ENCODE measurements at regions not wholly inside any gene's neighbourhood (a gene's known extent, or its start where the extent isn't known, plus 50 kb on each side); places are given as distances from the start of the nearest gene placed in this dataset.
"Not testable (repeated sequence)": the region's sequence is repeated elsewhere in the genome, so short reads cannot be mapped to it uniquely, and the experiment has no call there.

DNA sequence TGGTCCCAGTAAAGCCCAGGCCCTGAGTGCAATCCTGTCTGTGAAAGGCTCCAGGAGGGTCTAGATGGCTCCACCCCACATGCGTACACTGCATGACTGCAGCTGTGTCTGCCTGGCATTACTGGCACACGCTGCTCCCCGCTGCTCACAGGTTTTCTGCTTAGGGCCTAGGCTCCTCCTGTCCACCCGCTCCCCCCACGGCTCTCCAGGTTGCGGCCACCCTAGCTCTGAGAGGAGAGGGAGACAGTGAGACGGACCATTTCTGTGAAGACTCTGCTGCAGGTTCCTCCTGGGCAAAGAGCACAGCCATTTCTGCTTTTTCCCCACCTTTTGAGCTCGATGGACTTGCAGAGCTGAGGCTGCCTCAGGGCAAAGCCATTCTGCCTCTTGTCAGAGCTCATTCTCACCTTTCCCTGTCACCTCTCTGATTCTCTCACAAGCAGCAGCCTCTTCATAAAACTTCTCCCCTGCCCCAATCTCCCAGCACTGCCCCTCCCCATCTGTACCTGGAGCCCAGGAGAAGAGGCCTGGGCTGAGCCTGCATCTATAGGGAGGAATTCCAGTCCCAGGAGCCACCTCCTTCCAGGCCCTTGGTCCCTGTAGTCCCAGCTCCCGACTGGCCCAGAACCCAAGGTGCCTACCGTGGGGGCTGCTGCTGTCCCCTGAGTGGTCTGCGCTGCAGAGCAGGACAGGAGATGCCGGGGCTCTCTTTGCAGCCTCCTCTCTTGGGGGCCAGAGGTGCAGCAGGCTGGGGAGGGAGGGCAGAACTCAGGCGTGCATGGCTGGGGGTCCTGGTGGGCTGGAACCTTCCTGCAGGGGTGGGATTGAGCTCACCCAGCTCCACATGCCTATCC, 433.7 kb upstream of the B3GAT1 start:
- DNase-seq (ENCODE audit: low spot score): no peak

- DNase-seq (ENCODE audit: low spot score): no peak
Measured at GRCh38 chr11:134844838-134845237, 432.8 kb upstream of the B3GAT1 start.

- no peak for DNase-seq (ENCODE audit: low spot score)
Measured at GRCh38 chr11:134843735-134844134, 431.7 kb upstream of the B3GAT1 start.

- DNase-seq (ENCODE audit: low spot score): no peak
Measured at GRCh38 chr11:134843020-134843419, 431.0 kb upstream of the B3GAT1 start.

DNA sequence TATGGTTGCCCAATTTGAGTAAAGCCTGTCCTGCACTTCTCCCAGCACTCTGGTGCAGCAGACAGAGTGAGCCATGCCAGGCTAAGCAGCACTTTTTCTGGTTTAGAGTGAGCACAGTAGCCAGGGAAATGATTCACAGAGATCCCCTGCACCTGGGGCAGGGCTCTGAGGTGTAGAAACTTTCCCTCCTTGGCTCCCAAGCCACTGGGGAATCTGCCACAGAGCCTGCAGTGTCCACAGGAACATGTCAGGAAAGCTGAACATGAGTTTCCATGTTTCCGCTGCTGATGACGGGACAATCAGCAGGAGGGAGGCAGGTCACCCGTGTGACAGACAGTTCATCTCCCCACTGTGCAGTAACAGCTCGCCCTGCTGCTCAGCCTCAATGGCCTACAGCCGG, 429.9 kb upstream of the B3GAT1 start:
- DNase-seq (ENCODE audit: low spot score): no peak

DNA sequence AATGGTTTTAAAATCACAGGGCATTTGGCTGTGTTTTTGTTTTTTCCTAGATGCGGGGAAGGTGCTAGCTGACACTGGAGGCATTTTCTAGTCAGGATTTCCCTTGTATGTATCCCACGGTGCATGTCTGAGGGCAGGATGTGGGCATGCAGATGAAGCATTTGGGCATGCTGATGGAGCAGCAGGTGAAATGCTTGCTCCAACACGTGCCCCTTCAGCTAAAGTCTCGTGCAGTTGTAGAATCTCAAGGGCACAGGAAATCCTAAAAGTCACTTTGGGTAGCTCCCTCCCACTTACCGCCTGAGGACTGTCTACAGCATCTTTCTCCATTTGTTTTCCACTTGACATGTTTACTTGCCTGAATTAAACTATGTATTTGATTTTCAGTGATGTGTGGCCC, 429.4 kb upstream of the B3GAT1 start:
- no peak for DNase-seq (ENCODE audit: low spot score)

GRCh38 chr11:134840945-134841344, 428.9 kb upstream of the B3GAT1 start:
- DNase-seq (ENCODE audit: low spot score): no peak

GRCh38 chr11:134840165-134840564, 428.1 kb upstream of the B3GAT1 start:
- DNase-seq (ENCODE audit: low spot score): not testable (repeated sequence)

GRCh38 chr11:134838708-134839107, 426.7 kb upstream of the B3GAT1 start:
- no peak for DNase-seq (ENCODE audit: low spot score)

GRCh38 chr11:134837887-134838232, 425.8 kb upstream of the B3GAT1 start:
- no peak for DNase-seq (ENCODE audit: low spot score)

GRCh38 chr11:134837166-134837886, 425.3 kb upstream of the B3GAT1 start:
- DNase-seq (ENCODE audit: low spot score): no peak

DNA sequence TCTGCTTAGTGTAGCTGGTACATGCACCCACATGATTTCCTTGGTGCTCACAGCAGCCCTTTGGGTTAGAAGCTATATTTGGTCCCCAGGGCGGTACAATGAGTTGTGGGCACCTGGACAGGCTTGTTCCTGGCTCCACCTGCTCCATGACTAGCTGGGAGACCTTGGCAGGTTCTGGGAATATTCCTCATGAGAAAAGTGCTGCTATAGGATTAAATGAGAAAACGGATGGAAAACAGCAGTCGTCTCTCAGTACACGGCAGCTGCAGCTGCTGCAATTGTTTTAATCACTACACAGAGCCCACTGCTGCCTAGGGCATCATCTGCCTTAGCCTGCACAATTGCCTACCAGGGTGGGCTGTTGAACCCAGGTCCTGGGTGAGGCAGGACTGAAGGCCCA, 424.5 kb upstream of the B3GAT1 start:
- no peak for DNase-seq (ENCODE audit: low spot score)

DNA sequence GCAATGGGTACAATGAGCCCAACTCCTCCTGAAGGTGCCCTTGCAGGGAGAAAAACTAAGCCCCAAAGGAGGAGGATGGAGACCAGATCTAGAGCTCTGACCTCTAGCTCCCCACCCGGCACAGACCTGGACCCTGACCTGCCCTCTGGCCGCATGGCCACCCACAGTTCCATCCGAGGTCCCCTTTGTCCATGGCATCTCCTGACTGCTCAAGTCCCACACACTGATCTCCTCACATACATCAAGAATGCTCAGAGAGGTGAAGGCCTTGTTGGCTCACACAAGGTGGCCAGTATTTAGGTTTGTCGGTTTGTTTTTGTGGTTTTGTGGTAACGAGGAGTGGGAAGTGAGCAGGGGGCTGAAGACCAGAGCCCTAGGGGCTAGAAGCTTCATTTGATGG, 423.5 kb upstream of the B3GAT1 start:
- no peak for DNase-seq (ENCODE audit: low spot score)

DNA sequence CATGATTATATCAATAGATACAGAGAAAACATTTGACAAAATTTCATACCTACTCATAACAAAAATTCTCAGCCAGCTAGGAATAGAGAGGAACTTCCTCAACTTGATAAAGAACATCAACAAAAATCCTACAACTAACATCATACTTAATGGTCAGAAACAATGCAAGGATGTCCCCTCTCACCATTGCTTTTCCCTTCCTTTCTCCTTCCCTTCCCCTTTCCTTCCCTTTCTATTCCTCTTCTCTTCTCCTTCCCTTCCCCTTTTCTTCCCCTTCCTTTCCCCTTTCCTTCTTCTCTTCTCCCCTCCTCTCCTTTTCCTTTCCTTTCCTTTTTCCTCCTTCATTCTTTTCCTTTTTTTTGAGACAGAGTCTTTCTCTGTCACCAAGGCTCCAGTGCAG, 418.3 kb upstream of the B3GAT1 start:
- DNase-seq (ENCODE audit: low spot score): no peak

DNA sequence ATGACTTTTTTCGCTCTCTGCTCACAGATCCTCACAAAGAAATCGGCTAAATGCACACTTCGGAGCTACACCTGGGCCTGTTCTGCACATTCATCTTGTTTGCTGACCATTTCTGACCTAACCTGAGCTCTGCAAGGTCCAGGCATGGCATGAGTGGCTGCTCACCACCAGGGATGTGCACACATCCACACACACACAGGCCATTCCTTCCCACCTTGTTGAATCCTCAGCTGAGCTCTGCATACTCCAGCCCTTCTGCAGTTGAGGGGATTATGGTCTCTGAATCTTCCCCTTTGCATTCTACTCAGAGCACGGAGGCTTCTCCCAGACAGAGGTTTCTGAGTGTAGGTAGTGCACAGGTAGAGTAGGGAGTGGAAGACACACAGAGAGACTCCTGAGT, 411.9 kb upstream of the B3GAT1 start:
- DNase-seq (ENCODE audit: low spot score): no peak

DNA sequence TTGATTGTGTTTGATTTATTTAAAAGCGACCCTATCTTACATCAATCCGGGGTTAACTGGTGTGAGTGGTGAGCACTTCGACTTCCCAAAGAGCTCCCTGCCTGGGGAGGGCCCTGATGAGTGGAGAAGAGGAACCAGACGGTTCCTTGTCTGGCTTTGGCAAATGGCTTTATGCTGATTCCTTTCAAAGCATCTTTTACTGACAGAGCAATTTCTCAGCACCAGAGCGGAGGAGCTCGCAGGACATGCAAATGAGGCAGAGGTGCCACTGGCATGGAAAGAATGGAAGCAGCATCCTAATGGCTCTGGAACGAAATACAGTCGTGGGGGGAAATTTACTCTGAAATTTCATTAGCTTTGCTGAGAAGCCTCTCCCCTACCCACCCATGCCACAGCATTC, 410.9 kb upstream of the B3GAT1 start:
- DNase-seq (ENCODE audit: low spot score): no peak

DNA sequence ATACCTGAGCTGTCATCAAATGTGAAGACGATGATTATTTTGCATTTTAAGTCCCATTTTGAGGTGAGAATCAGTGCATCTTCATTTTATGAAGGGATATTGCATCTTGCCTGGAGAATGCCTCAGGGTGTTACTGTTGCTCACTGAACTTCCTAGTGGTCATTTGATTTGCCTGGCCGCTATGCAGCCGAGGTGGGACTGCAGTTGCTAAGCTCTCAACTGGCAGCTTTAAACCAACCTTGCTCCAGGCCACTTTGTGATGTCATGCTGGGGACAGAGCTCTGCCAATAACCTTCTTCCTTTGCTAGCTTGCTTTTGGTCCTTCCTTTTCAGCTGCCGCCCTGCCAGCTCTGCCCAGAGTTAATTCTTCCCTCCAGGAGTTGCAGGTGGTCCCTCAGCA, 409.4 kb upstream of the B3GAT1 start:
- no peak for DNase-seq (ENCODE audit: low spot score)

GRCh38 chr11:134819041-134819440, 407.0 kb upstream of the B3GAT1 start:
- no peak for DNase-seq (ENCODE audit: low spot score)

DNA sequence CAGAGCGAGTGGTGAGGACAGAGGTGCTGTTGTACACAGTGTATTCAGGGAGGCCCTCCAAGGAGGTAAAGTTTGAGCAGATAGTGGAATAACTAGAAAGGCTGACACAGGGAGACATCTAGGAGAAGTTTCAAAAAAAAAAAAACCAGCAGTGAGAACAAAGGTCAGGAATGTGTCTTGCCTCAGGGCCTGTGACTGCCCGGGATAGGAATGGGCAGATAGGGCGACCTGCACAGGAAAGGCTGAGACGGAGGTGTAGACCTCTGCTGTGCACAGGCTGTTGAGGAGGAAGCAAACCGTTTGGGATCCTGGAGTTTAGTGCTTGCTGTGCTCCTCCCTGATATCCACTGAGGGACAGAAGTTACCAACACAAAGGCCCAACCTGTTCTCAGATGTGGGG, 406.5 kb upstream of the B3GAT1 start:
- DNase-seq (ENCODE audit: low spot score): no peak

DNA sequence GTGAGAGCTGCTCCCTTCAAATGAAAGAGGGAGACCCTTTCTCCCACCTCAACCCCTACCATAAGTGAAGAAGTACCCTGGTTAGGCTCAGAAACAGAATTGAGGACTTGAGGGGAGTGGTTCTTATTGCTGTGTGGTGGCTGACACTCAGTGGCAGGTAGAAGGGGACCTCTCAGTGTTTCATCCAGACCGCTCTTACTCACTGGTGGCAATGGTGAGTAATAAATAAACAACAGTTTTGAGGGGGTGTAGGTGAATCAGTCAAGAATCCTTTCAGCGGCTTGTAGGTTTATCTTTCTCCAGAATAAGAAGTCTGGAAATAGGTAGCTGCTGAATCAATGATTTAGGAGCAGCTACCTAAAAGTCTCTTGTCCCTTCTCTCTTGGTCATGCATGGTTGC, 403.4 kb upstream of the B3GAT1 start:
- DNase-seq (ENCODE audit: low spot score): no peak

DNA sequence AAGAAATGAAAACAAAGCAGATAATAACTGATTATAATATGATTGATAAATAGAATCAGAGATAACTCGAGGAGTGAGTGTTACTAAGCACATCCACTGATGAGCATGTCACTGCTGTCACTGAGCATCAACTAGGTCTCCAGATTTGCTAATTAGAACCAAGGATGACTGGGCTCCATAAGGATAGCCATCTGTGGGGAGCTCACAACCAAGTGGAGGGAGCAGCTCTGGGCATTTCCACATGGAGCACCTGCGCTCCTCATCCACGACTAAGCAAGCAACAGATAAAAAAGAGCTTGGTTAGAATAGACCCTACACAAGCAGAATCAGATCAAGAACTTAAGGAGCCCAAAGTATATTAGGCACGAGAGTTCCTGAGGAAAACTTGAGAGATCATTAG, 396.0 kb upstream of the B3GAT1 start:
- no peak for DNase-seq (ENCODE audit: low spot score)

DNA sequence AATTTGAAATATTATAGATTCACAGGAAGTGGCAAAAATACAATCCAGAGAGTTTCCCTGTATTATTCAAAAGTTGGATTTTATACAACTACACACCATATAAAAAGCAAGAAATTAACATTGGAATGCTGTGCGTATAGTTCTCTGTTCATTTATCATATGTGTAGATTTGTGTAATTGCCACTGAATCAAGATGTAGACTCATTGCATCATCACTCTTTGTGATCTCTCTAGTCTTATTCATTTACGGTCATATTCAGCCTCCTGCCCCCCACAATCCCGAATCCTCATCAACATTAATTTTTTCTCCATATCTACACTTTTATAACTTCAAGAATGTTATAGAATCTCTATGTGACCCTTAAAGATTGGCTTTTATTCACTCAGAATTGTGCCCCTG, 390.6 kb upstream of the B3GAT1 start:
- no peak for DNase-seq (ENCODE audit: low spot score)

DNA sequence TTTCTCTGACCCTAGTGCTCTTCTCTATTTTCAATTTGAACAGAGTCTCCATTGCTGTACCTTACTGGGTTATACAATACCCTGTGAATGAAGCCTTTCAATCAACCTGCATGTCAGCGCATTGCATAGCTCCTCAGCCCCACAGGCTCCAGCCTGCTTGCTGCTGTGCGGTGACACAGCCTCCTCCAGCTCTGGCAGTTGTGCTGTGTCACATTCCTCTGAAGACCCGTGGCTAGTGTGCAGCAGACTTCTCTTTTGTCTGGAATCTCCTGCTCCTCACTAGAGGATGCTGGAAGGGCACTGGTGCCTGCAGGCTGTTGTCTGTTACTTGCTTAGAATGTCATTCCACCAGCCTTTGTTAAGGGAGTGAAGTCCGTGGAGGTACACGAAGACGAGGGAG, 390.1 kb upstream of the B3GAT1 start:
- no peak for DNase-seq (ENCODE audit: low spot score)

- no peak for DNase-seq (ENCODE audit: low spot score)
Measured at GRCh38 chr11:134801570-134801969, 389.5 kb upstream of the B3GAT1 start.
